SHP77 (cell line): ENCODE measurements at regions not wholly inside any gene's neighbourhood (a gene's known extent, or its start where the extent isn't known, plus 50 kb on each side); places are given as distances from the start of the nearest gene placed in this dataset.
A peak's percentile ranks its signal among the peaks of the same experiment; 100 is the strongest.

Experiments used
- DNase-seq, 2 experiments: peaks; one replicate each; lab custom pipeline; 2025; lab: John Stamatoyannopoulos, UW

GRCh38 chr20:4600308-4601014 lies 85.8 kb upstream of the PRNP start:
- DNase-seq = no peak

- no peak for DNase-seq
These were observed 89.0 kb upstream of the PRNP start for GRCh38 chr20:4597215-4597614.

- no peak for DNase-seq
These were observed 93.1 kb upstream of the PRNP start for GRCh38 chr20:4593149-4593525.

GRCh38 chr20:4592316-4593148 lies 93.7 kb upstream of the PRNP start:
- DNase-seq = peak; percentile 14 to 33

GRCh38 chr20:4591975-4592315 lies 94.3 kb upstream of the PRNP start:
- no peak for DNase-seq

GRCh38 chr20:4585758-4586157 lies 100.5 kb upstream of the PRNP start:
- no peak for DNase-seq

GRCh38 chr20:4585104-4585753 lies 101.0 kb upstream of the PRNP start:
- no peak for DNase-seq

- DNase-seq = no peak
These were observed 101.7 kb upstream of the PRNP start for GRCh38 chr20:4584510-4584909.

GRCh38 chr20:4581838-4582237 lies 104.4 kb upstream of the PRNP start:
- DNase-seq = no peak

GRCh38 chr20:4578375-4578774 lies 107.9 kb upstream of the PRNP start:
- no peak for DNase-seq

- DNase-seq = no peak
These were observed 111.9 kb upstream of the PRNP start for GRCh38 chr20:4574356-4574690.

GRCh38 chr20:4573564-4574355 lies 112.5 kb upstream of the PRNP start:
- DNase-seq = no peak

GRCh38 chr20:4571759-4572531 lies 114.3 kb upstream of the PRNP start:
- DNase-seq = no peak

GRCh38 chr20:4569865-4570264 lies 116.4 kb upstream of the PRNP start:
- no peak for DNase-seq

- DNase-seq = no peak
These were observed 117.2 kb upstream of the PRNP start for GRCh38 chr20:4569092-4569491.

GRCh38 chr20:4568361-4568959 lies 117.8 kb upstream of the PRNP start:
- DNase-seq = no peak

GRCh38 chr20:4567170-4567569 lies 119.1 kb upstream of the PRNP start:
- DNase-seq = no peak

GRCh38 chr20:4563534-4563933 lies 122.7 kb upstream of the PRNP start:
- no peak for DNase-seq

GRCh38 chr20:4563031-4563430 lies 123.2 kb upstream of the PRNP start:
- DNase-seq = no peak

GRCh38 chr20:4560667-4561066 lies 125.6 kb upstream of the PRNP start:
- DNase-seq = no peak

GRCh38 chr20:4559906-4560305 lies 126.3 kb upstream of the PRNP start:
- DNase-seq = no peak
